ENCODE measurements at regions not wholly inside any gene's neighbourhood (a gene's known extent, or its start where the extent isn't known, plus 50 kb on each side); places are given as distances from the start of the nearest gene placed in this dataset.
"Not testable (repeated sequence)": the region's sequence is repeated elsewhere in the genome, so short reads cannot be mapped to it uniquely, and the experiment has no call there.

DNA sequence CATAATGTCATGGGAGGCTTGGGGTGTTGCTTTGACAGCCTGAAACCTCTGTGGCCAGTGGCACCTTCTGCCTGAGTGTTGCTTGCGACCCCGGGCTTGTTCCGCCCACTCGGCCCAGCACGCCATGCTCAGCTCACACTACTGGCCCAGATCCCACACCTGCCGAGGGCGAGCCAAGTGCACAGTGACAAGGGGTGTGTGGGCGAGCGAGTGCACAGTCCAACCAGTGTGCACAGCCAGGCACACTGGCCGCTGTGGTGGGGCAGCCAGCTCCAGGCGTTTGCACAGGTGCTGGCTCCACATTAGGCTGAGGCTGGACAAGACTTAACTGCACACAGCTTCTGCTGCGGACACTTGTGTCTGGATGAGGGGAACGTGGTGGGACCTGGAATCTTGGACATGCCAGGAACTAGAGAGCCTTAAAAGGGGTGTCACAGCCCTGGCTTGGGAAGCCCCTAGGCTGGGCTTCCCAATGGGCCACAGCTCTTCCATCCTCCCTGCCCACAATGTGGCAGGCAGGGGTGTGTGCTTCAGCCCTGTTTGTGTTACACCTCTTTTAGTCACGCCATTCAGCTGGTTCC, 609.2 kb upstream of the FOXG1 start:
- DNase-seq, result no peak

DNA sequence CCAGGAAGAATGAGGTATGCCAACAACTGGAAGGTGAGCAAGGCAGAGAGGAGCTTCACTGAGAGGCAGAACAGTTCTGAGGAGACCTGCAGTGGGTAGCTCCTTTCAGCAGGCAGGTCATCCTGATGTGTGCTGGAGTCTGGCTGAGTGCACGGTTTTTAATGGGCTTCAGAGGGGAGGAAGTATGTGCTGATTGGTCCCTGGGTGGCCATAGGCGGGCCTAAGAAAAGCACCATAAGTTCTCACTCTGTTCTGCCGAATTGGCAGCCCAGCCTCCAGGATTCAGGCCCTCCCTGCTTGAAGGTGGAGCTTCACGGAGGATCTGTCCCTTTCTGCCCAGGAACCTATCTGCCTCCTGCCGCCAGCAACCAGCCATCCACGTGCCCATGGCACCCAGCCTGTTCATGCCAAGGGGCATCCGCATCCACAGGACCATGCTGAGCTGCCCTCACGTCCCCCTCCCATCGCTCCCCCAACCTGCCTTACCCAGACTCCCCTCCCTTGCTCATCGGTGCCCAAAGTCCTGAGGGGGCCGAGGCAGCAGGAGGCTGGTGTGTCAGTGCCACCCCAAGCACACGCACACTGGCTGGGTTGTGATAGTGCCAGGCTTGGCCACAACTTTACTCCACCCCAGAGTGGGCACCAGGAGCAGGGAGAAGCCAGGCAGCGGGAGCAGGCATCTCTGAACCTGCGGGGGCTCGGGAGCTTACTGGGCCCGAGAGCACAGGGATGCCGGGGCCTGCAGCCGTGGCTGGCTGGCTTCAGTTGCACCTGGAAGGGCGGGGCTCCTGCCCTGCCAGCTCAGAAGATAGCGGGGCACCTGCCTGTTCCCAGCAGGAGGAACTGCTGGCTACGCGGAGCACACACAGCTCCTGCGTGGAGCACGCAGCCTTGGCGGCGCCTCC, 608.4 kb upstream of the FOXG1 start:
- DNase-seq, result no peak

DNA sequence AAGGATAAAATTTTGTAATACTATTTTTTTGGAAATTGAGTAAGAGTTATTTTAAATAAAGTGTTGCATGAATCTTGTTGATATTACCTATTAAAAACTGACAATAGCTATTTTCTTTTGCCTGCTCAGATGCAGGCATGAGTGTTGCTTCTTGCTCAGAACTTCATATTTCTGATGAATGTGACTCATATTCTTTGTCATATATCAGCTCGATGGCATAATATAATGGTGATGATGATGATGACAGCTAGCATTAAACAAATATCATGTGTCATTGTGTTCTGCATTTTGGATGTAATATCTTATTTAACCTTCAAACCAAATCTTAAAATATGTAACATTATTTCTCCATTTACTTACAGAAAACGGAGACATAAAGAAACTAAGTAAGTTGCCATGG, 605.5 kb upstream of the FOXG1 start:
- DNase-seq, result no peak

DNA sequence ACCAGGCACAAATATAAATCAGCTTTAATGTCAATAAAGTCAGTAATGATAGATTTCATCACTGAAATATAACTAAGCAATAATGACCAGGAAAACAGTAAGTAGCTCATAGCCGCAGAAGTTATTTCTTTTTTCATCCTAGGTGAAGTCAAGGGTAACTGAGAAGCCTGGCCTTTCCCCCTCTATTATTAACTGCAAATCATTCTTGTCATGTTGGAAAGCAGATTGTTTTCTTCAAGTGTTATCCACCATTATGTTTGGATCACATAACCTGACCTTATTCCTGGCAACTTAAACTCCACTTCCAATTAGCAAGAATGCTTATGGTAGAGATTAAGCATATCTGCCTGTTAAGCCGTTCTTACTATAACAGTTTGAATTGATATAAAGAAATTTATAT, 603.4 kb upstream of the FOXG1 start:
- DNase-seq, result no peak

DNA sequence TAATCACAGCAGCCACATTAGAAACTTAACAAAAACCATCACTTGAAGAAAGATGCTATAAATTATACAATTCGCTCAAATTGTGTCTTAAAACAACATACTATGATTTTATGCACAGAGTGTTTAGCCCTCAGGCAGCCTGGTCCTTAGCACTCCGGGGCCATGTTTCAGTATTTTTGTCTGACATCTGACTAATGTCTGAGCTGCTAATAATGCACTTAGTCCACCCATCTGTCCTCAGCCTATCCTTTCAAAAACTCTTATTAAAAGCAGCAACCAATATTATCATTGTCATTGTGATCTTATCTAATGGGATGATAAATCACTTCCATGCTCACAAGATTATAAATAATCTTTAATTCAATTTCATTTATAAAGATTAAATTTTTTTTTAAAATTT, 602.7 kb upstream of the FOXG1 start:
- no peak for DNase-seq

DNA sequence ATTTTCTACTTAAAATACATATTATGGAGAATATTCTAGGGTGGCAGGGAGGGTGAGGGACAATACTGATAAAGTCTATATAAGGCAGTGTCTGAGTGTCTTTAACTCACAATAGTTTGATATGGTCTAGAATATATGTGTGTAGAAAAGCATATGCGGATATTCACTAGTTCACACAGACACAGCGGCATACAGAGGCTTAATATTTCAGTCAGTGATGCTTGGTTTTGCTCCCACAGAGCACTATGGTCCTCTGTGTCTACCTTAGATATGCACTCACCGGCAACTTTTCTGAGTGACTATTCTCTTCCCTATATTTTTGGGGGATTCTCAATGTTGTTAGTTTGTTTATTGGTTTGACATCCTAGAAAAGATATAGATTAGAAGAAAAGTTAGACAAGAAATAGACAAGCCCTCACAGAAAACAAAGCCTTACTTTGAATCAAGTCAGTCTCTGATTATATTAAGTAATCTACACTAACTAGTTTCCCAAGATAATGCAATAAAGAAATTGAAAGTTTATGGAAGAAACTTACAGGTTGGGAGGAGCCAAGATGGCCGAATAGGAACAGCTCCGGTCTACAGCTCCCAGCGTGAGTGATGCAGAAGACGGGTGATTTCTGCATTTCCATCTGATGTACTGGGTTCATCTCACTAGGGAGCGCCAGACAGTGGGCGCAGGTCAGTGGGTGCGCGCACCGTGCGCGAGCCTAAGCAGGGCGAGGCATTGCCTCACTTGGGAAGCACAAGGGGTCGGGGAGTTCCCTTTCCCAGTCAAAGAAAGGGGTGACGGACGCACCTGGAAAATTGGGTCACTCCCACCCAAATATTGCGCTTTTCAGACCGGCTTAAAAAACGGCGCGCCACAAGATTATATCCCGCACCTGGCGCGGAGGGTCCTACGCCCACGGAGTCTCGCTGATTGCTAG, 578.4 kb upstream of the FOXG1 start:
- not testable (repeated sequence) for DNase-seq

DNA sequence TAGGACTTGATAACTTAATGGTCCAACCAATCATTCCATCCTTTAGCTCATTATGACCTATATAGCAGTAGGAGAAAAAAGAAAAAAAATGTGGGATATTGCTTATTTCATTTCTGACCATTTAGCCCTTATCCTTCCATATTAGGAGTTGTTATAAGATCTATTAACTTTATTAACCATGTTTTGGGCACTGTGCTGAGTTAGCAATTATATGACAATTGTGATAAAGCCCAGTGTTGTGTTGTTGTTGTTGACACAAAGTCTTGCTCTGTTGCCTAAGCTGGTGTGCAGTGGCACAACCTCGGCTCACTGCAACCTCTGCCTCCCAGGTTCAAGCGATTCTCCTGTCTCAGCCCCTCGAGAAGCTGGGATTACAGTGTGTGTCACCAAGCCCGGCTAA, 569.7 kb upstream of the FOXG1 start:
- no peak for DNase-seq

DNA sequence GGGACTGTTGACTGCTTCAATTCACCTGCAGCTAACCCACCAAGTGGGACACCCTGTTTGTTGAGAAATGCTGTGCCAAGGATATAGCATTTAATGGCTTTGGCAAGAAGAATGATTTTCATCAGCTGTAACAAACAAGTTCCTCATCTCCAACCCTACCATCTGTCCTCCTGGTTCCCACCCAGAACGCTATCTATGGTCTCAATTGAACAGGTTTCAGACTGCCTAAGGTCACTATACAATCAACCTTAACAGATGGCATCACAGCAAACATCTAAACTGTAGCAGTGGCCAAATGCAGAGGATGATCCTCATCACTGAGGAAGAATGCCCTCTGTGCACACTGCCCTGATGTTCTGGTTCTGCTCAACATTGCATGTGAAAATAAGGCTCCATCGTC, 546.2 kb upstream of the FOXG1 start:
- DNase-seq, result no peak

DNA sequence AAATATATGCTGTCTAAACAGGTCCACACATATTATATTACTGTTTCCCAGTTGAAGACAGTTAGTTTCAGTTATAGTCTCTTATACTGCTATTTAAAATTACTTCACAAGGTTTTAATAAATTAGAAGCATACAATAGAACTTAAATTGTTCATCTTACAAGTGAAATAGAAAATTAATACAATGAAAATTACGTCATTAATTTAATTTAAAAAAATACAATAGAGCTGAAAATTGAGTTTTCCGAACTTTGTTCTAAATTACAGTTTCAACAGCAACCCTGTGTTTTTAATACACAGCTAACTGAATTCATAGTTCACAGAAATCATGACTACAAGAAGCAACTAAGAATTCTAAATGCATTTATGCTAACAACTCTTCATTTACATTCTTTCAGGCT, 525.7 kb upstream of the FOXG1 start:
- DNase-seq, result no peak

DNA sequence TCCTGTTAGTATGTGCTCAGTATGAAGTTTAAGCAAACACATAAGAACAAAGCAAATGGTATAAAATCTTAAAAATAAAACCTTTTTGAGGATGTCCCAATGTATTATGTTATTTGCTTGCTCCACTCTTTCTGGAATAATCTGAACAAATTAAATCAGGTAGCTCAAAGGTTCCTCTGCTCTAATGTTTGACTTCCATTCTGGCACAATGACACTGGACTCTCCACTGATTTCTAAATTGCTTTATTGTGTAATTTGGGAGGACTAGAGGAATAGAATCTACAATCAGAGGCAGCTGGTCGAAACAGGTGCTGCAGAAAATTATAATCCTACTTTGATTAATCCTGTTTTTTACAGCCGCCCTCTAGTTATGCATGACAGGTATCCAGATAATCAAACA, 523.7 kb upstream of the FOXG1 start:
- no peak for DNase-seq

DNA sequence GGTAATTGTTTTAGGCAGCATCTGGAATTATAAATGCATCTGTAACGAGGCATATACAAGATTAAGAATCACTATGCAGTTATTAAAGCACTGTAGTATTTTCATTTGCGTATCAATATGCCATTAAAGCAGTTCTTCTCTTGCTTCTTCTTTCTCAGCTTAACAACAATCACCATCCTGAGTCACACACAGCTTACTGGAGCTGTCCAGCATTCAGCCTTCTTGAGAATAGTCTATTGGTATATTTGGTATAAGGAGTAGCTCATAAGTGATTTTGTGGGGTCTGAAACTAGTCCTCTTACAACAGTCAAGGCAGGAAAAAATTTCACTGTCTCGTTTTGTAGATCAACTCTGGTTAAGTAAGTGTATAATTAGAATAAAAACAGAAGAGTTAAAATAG, 523.0 kb upstream of the FOXG1 start:
- DNase-seq, result no peak

DNA sequence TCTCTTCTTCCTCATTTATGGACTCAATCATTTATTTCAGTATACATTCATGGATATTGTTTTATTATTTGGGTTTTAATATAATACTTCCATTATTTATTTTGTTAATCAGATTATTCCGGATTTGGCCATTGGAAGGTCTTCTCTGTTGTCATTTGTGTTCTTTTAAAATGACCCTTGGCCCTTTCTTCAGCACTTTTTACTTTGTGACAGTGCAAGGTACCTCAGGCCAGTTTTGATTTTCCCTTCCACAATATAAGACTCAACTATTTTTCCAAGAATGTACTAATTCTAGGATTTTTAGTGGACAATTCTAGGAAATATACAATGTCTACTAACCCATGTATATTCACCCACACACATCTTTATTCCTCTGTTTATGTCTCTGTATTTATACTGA, 521.4 kb upstream of the FOXG1 start:
- no peak for DNase-seq

DNA sequence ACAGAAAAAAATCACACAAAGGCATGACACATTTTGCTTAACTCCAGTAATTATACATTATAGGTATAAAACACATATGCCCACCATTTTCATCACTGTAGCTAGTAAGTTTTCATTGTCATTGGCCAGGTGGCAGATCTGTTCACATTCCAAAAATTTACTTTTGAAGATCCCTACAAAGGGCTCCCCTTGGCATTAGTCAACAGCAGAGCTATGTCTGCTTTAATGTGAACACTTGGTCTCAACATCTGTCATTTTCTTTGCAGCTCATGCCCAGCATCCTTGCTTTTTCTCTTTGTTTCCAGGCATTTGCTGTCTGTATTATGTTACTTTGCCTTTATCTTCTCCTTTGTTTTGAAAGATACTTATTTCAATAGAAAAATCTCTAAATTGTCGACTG, 519.1 kb upstream of the FOXG1 start:
- DNase-seq, result no peak

DNA sequence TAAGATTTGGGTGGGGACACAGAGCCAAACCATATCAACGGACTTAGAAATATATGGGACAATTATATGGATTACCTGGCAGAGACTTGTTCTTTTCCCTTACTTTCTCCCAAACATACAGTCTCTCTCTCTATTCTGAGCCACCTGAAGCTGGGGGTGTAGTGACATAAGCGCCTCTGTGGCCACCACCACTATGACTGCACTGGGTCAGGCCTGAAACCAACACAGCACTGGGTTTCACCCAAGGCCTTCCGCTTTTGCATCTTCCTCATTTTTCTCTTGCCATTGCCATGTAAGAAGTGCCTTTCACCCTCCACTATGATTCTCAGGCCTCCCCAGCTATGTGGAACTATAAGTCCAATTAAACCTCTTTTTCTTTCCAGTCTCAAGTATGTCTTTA, 514.5 kb upstream of the FOXG1 start:
- DNase-seq, result not testable (repeated sequence)

DNA sequence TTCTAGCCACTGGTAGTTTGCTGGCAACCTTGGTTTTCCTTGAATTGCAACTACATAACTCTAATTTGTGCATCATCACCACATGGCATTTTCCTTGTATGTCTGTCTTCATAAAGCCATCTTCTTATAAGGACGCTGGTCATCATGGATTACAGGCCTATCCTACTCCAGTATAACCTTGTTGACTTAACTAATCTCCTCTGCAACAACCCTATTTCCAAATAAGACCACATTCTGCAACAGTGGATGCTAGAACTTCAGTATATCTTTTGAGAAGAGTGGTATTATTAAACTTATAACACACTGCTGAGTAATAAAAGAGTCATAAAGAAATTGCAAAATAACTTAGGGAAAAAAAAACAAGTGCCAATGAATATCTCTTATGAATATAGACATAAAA, 511.8 kb upstream of the FOXG1 start:
- no peak for DNase-seq

DNA sequence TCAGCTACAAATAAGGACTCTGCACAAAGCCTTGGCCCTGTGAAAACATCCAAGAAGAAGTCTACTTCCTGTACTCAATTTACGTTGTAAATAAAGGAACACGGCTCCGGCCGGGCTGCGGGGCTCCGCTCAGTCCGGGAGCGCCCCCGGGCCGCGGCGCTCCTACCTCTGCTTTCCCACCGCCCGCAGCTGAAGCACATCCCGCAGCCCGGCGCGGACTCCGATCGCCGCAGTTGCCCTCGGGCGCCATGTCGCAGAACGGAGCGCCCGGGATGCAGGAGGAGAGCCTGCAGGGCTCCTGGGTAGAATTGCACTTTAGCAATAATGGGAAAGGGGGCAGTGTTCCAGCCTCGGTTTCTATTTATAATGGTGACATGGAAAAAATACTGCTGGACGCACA, 502.3 kb upstream of the FOXG1 start:
- DNase-seq, result no peak

DNA sequence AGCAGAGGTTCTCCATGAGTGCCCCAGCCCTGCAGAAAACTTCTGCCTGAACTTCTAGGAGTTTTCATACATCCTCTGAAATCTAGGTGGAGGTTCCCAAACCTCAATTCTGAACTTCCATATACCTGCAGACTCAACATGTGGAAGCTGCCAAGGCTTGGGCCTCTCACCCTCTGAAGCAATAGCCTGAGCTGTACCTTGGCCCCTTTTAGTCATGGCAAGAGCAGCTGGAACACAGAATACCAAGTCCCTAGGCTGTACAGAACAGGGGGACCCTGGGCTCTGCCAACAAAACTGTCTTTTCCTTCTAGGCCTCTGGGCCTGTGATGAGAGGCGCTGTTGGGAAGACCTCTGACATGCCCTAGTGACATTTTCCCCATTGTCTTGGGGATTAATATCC, 494.3 kb upstream of the FOXG1 start:
- no peak for DNase-seq

DNA sequence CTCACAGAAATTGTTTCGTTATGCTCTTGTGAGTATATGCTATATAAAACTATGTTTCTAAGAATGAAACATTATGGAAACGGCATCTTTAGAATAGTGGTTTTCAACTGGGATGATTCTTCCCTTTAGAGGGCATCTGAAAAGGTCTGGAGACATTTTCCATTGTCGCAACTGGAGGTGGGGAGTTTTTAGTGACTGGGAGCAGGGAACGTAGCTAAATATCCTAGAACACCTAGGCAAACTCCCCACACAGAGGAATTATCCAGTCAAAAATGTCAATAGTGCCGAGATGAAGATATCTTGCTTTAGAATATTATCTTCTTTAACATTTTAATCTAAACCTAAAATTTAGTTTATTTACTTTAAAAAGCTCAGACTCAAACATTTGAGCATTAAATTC, 486.1 kb upstream of the FOXG1 start:
- DNase-seq, result no peak

DNA sequence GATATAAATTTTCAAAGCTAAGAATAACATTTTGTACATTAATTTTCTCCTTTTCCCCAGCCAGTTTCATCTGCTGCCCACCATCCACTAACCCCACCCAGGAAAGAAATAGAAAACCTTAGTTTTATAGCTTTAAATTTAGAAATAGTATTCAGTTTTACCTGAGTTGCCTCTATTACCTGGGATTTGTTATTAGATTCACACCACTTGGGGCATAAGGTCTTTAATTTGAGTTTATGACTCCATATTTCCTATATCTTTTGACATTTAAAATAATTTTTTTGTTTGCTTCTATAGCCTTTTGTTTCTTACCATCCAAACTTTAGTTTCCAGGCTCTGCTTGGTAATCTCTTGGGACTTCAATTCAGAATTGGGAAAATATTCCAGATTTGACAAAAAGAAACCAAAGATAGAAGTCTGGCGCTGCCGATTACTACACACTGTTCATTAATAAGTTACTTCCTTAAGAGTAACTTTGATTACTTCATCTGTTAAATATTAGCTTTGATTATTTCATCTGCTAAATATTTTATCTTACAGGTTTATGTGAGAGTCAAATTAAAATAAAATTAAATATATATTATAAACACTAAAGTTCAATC, 485.5 kb upstream of the FOXG1 start:
- no peak for DNase-seq

DNA sequence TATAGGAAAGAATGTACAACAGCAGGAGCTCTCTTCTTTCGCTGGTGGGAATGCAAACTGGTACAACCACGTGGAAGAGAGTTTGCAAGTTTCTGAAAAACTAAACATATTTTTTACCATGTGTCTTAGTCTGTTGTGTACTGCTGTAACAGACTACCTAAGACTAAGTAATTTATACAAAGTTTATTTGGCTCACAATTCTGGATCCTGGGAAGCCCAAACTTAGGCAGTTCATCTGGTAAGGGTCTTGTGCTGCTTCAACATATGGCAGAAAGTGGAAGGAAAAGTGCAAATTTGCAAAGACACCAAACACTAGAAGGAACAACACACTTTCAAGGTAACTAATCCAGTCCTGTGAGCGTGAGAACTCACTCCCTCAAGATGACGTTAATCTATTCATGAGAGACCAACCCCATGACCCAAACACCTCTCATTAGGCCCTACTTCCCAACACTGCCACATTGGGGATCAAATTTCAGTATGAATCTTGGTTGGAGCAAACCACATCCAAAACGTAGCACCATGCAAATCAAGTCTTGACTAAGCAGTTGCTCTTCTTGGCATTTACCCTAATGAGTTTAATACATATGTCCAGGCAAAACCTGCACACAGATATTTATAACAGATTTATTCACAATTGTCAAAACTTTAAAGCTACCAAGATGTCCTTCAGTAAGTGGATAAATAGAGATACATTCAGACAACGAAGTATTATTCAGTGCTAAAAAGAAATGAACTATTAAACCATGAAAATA, 481.9 kb upstream of the FOXG1 start:
- no peak for DNase-seq

DNA sequence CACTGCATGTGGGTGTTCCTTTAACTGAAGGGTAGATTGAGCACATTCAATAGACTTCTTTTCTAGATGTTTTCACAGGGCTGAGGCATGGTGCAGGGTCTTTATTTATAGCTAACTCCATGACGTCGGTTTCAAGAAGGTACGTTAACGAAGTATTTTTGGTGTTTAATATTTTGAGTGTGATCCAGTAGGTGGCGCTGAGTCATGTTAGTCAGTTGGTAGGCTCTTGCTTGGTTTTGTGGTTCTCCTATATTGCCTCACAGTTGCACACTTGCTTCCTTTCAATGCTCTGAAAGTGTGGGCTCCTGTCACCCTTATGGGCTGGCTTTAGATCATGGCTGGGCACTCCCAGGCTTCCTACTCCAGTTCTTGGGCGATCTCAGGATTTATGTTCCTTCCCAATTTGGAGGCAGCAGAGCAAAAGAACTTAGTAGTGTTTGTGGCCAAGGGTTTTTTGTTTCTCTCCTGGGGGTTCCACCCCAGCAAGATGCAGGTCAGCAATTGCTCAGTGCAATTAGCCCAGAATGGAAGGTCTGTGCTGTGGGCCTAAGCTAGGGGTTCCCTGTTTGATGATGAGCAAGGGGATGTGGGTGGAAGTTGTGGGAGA, 471.6 kb upstream of the FOXG1 start:
- DNase-seq, result peak; percentile 1

DNA sequence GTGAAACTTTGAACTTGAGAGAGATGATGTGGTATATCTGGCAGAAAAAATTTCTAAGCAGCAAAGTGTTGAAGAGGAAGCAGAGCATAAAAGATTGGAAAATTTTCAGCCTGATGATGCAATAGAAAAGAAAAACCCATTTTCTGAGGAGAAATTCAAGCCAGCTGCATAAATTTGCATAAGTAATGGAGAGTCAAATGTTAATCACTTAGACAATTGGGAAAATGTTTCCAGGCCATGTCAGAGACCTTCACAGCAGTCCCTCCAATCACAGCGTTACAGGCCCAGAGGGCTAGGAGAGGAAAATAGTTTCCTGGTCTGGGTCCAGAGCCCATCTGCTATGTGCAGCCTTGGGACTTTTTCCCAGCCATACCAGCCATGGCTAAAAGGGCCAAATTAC, 469.0 kb upstream of the FOXG1 start:
- no peak for DNase-seq
